Panc1 (cell line): ENCODE measurements at regions not wholly inside any gene's neighbourhood (a gene's known extent, or its start where the extent isn't known, plus 50 kb on each side); places are given as distances from the start of the nearest gene placed in this dataset.

Experiments used
- ATAC-seq: fragments of 200-7000 bp; cut with Tn5 transposase; 2 replicates; pipeline ENCODE4 v1.9.1; 2020; ENCODE audit warnings: mild to moderate bottlenecking, moderate library complexity
- BruUV-seq: library from RNA; stranded (reverse); fragments of 400-500 nt; replicated peaks from 2 replicates; lab custom pipeline; 2021; lab: Mats Ljungman, UMichigan
- CTCF ChIA-PET: fragments of 300-600 bp; sonication (Branson Sonifier 250); formaldehyde crosslinking; loops from one replicate; lab custom pipeline; 2022; ENCODE audit warnings: antibody characterized with exemption; lab: Charles Lee
- POLR2A ChIA-PET: fragments of 300-600 bp; sonication (Branson Sonifier 250); formaldehyde crosslinking; loops from one replicate; lab custom pipeline; 2022; ENCODE audit warnings: antibody characterized with exemption; lab: Charles Lee
- DNase-seq: peaks from one replicate; pipeline ENCODE4 v3.0.0-alpha.2; 2010; ENCODE audit warnings: low read depth, low spot score
- H3K27ac ChIP-seq: 2 replicates; pipeline ENCODE4 v1.5.1; 2011; ENCODE audit warnings: mild to moderate bottlenecking, low read length, inconsistent platforms
- H3K27me3 ChIP-seq: fragments of 200-500 bp; sonication (Bioruptor generic); 2 replicates; pipeline ENCODE4 v1.6.0; 2014; ENCODE audit warnings: low read length, inconsistent platforms; ENCODE audit not compliant: control insufficient read depth, insufficient read depth
- H3K36me3 ChIP-seq: fragments of 200-500 bp; sonication (Bioruptor generic); 2 replicates; pipeline ENCODE4 v1.5.1; 2014; ENCODE audit warnings: inconsistent platforms, mild to moderate bottlenecking, low read length, moderate library complexity; ENCODE audit not compliant: control insufficient read depth, insufficient read depth
- H3K4me1 ChIP-seq: 2 replicates; pipeline ENCODE4 v1.5.1; 2011; ENCODE audit warnings: inconsistent platforms, mild to moderate bottlenecking, low read length, moderate library complexity; ENCODE audit not compliant: control insufficient read depth, insufficient read depth
- H3K4me3 ChIP-seq, 2 experiments: 2 replicates each; pipeline ENCODE4 v1.5.1; 2011 to 2012; ENCODE audit warnings: low read depth in 2 of 2, low read length in 2 of 2, mild to moderate bottlenecking in 2 of 2, inconsistent platforms in 1 of 2, moderate library complexity in 1 of 2
- H3K9me3 ChIP-seq: fragments of 200-500 bp; sonication (Bioruptor generic); 2 replicates; pipeline ENCODE4 v1.5.1; 2014; ENCODE audit warnings: low read depth, mild to moderate bottlenecking, inconsistent platforms, low read length, moderate library complexity; ENCODE audit not compliant: control insufficient read depth, insufficient read depth
- POLR2AphosphoS5 ChIP-seq: IDR thresholded peaks from 2 replicates; pipeline ENCODE4 v1.6.1; 2012; ENCODE audit warnings: mild to moderate bottlenecking, low read depth, low read length, moderate library complexity
- SIN3A ChIP-seq: IDR thresholded peaks from 2 replicates; pipeline ENCODE4 v1.6.1; 2012; ENCODE audit warnings: low read depth, mild to moderate bottlenecking, low read length, moderate library complexity, borderline replicate concordance; ENCODE audit not compliant: insufficient read depth
- TCF7L2 ChIP-seq: IDR thresholded peaks from 2 replicates; pipeline ENCODE4 v1.6.1; 2011; ENCODE audit warnings: mild to moderate bottlenecking, low read depth, low read length, inconsistent platforms
- in situ Hi-C: cut with HindIII; loops from 2 replicates; pipeline ENCODE4 v1.10.0; 2016; ENCODE audit warnings: low sequenced_read_pairs, low pct_unique_long_range_greater_than_20kb
- intact Hi-C: fragments of 100-400 bp; cut with micrococcal nuclease; formaldehyde crosslinking; loops from one replicate; pipeline ENCODE4 v1.10.0; 2022; ENCODE audit not compliant: unreplicated experiment
- TF ChIP-seq, protein P1 (sequence below), 2 experiments: IDR thresholded peaks; 2 replicates each; pipeline ENCODE4 v1.6.1; 2011 to 2012; ENCODE audit warnings: low read depth in 2 of 2, control low read depth in 1 of 2, low read length in 1 of 2, mild to moderate bottlenecking in 1 of 2, moderate library complexity in 1 of 2; ENCODE audit not compliant: insufficient read depth in 1 of 2
- TF ChIP-seq, protein P2 (sequence below): fragments of 450-650 bp; IDR thresholded peaks from 2 replicates; pipeline ENCODE4 v1.5.1; 2017; ENCODE audit warnings: mild to moderate bottlenecking

DNA sequence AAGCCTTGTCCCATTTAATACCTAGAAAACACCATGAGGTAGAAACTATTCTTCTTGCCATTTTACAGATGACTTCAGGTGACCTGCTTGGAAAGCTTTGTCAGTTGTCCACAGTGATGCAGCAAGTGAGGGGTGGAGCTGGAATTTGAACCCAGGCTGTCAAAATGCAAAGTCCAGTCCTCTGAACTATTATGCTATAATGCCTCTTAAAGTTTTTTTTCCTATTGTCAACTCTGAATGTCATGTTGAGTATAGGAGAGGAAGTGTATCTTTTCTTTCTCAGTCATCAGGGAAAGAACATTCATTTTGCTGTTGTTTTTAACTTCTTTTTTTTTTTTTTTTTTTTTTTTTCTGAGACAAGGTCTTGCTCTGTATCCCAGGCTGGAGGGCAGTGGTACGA lies 525.6 kb downstream of the XYLT1 start:
- in situ Hi-C loops: no loop called here

DNA sequence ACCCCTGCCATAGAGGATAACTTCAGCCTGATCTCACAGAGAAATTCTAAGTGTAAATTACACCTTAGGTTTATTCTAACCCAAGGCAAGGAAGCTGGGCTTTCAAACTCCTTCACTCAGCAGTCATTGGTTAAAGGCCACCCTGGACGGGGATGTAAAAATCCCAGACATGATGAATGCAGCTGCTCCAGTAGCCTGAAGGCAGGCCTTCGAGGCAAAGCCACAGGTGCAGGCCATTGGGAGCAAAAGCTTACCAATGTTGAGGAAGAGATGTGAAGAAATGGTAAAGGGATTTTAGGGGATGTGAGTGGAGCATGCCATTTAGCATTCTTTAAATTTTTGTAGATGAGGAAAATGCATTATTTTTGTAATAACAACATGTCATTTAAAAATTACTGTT lies 514.4 kb downstream of the XYLT1 start:
- CTCF ChIA-PET: no interaction called here

More for the DNA sequence above, 525.6 kb downstream of the XYLT1 start:
- no peak overlapping the region for H3K4me3 ChIP-seq
- no TSS peak for BruUV-seq
- H3K36me3 ChIP-seq: no peaks in the 10 kb centered on the region
- ChIA-PET CTCF (no interaction called here), POLR2A (no interaction called here)
- intact Hi-C loops: no loop called here
- peaks cover 3% of the 10 kb centered on the region for H3K27me3 ChIP-seq
- no peaks in the 10 kb centered on the region for H3K9me3 ChIP-seq
- TF ChIP-seq, protein P1, sequence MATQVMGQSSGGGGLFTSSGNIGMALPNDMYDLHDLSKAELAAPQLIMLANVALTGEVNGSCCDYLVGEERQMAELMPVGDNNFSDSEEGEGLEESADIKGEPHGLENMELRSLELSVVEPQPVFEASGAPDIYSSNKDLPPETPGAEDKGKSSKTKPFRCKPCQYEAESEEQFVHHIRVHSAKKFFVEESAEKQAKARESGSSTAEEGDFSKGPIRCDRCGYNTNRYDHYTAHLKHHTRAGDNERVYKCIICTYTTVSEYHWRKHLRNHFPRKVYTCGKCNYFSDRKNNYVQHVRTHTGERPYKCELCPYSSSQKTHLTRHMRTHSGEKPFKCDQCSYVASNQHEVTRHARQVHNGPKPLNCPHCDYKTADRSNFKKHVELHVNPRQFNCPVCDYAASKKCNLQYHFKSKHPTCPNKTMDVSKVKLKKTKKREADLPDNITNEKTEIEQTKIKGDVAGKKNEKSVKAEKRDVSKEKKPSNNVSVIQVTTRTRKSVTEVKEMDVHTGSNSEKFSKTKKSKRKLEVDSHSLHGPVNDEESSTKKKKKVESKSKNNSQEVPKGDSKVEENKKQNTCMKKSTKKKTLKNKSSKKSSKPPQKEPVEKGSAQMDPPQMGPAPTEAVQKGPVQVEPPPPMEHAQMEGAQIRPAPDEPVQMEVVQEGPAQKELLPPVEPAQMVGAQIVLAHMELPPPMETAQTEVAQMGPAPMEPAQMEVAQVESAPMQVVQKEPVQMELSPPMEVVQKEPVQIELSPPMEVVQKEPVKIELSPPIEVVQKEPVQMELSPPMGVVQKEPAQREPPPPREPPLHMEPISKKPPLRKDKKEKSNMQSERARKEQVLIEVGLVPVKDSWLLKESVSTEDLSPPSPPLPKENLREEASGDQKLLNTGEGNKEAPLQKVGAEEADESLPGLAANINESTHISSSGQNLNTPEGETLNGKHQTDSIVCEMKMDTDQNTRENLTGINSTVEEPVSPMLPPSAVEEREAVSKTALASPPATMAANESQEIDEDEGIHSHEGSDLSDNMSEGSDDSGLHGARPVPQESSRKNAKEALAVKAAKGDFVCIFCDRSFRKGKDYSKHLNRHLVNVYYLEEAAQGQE (IDR thresholded peaks at IDR 0.05; ENCODE audit: insufficient read depth in 1 of 2, low read depth in 2 of 2, low read length in 1 of 2): no peak
- no peak for TF ChIP-seq POLR2AphosphoS5
- TF ChIP-seq, protein P2, sequence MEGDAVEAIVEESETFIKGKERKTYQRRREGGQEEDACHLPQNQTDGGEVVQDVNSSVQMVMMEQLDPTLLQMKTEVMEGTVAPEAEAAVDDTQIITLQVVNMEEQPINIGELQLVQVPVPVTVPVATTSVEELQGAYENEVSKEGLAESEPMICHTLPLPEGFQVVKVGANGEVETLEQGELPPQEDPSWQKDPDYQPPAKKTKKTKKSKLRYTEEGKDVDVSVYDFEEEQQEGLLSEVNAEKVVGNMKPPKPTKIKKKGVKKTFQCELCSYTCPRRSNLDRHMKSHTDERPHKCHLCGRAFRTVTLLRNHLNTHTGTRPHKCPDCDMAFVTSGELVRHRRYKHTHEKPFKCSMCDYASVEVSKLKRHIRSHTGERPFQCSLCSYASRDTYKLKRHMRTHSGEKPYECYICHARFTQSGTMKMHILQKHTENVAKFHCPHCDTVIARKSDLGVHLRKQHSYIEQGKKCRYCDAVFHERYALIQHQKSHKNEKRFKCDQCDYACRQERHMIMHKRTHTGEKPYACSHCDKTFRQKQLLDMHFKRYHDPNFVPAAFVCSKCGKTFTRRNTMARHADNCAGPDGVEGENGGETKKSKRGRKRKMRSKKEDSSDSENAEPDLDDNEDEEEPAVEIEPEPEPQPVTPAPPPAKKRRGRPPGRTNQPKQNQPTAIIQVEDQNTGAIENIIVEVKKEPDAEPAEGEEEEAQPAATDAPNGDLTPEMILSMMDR: no peak
- no peak for TF ChIP-seq TCF7L2
- TF ChIP-seq SIN3A: no peak
- H3K27ac ChIP-seq: no peak overlapping the region
- ATAC-seq: no peak
- no peak for DNase-seq
- no peaks in the 10 kb centered on the region for H3K4me1 ChIP-seq

More for the DNA sequence above, 514.4 kb downstream of the XYLT1 start:
- H3K27ac ChIP-seq: no peak overlapping the region
- ATAC-seq (no peak), DNase-seq (no peak)
- in situ Hi-C loops (no loop called here), intact Hi-C loops (no loop called here)
- TF ChIP-seq, protein P2: no peak
- no peaks in the 10 kb centered on the region for H3K4me1 ChIP-seq
- no peaks in the 10 kb centered on the region for H3K9me3 ChIP-seq
- H3K4me3 ChIP-seq: no peak overlapping the region
- POLR2A ChIA-PET: no interaction called here
- H3K27me3 ChIP-seq: no peaks in the 10 kb centered on the region
- no peaks in the 10 kb centered on the region for H3K36me3 ChIP-seq
- BruUV-seq: no TSS peak
